Right atrium auricular region (tissue), 2 donors: ENCODE measurements at regions not wholly inside any gene's neighbourhood (a gene's known extent, or its start where the extent isn't known, plus 50 kb on each side); places are given as distances from the start of the nearest gene placed in this dataset.

Experiments used
- DNase-seq: peaks from one replicate; pipeline ENCODE4 v3.0.0-alpha.2; 2019; ENCODE audit warnings: low spot score
- H3K27ac ChIP-seq, 2 donors: fragments of 200-600 bp; sonication (generic); 1 replicate in 1 of 2; 2 replicates in 1 of 2; pipeline ENCODE4 v1.5.1; 2016 to 2019
- H3K27me3 ChIP-seq, 2 donors: fragments of 200-600 bp; sonication (generic); one replicate each; pipeline versions ENCODE4 v1.5.1 to v1.6.0; 2017 to 2019
- H3K36me3 ChIP-seq: fragments of 200-600 bp; sonication (generic); one replicate; pipeline ENCODE4 v1.5.1; 2016
- H3K4me1 ChIP-seq, 2 donors: fragments of 200-600 bp; sonication (generic); one replicate each; pipeline versions ENCODE4 v1.5.1 to v1.6.0; 2017 to 2019
- H3K4me3 ChIP-seq, 2 donors: fragments of 200-600 bp; sonication (generic); 1 replicate in 1 of 2; 2 replicates in 1 of 2; pipeline ENCODE4 v1.5.1; 2017 to 2019; ENCODE audit warnings: mild to moderate bottlenecking in 1 of 2, moderate library complexity in 1 of 2
- H3K9me3 ChIP-seq, 2 donors: fragments of 200-600 bp; sonication (generic); one replicate each; pipeline ENCODE4 v1.5.1; 2019
- CTCF ChIP-seq, 2 donors: fragments of 200-600 bp; sonication (generic); IDR thresholded peaks; one replicate each; pipeline ENCODE4 v1.5.1; 2019; ENCODE audit warnings: antibody characterized with exemption in 2 of 2

DNA sequence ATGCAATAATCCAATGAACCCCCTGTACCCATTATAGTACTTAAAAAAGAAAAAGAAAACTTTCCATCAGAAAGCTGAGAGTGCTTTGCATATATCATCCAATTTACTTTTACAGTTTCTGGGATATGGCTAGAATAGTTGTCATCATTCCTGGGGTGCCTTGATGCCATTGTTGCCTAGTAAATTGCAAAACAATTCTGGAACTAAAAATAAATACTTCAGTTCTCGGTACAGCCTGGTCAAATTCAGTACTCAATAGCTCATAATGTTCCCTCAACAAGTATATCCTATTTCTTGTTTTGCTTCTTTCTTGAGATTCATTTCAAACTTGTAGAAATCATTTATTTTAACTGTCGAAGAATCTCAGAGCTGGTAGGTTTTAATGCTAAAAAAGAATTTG lies 334.7 kb upstream of the MDFIC2 start:
- H3K27me3 ChIP-seq = no peaks in the 10 kb centered on the region
- no peaks in the 10 kb centered on the region for H3K9me3 ChIP-seq
- H3K4me3 ChIP-seq = no peak overlapping the region
- no peak for TF ChIP-seq CTCF (IDR thresholded peaks at IDR 0.05)
- H3K36me3 ChIP-seq = no peaks in the 10 kb centered on the region
- H3K4me1 ChIP-seq = no peaks in the 10 kb centered on the region
- no peak for DNase-seq
- H3K27ac ChIP-seq = peak overlapping the region in 1 of 2 donors; percentile 18

DNA sequence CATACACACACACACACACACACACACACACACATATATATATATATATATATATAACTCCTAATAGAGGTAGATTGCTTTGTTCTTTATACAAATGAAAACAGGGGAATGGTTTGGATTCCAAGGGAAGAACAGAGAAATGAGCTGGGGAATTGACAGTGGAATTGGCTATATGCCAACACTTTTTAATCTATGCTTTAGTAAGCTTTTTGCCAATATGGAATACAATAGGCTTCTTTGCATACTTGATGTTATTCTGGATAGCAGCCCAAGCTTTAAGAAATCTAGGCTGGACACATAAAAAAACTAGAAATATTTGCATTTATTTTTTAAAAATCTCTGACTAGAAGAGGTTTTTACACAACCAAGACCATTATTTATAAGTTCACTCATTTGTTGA lies 334.2 kb upstream of the MDFIC2 start:
- Histone ChIP-seq H3K36me3 (no peaks in the 10 kb centered on the region), H3K9me3 (no peaks in the 10 kb centered on the region), H3K27me3 (no peaks in the 10 kb centered on the region), H3K4me3 (no peak overlapping the region), H3K4me1 (no peaks in the 10 kb centered on the region), H3K27ac (no peak overlapping the region)
- no peak for TF ChIP-seq CTCF (IDR thresholded peaks at IDR 0.05)
- DNase-seq = no peak

DNA sequence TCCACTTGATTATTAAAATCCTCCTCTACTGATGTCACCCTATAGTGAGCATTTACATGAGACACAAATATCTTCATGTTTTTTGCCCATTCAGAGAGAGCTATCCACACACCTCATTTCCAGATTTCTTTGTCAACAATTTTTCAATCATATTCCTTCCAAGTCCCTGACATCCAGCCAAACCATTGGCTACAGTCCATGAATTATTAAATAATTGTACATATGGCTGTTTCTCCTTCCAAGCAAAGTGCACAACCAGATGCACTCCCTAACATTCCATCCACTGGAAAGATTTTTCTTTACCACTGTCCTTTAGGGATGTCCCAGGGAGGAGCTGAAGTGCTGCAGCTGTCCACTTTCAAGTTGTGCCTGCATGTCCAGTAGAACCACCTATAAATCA lies 328.0 kb upstream of the MDFIC2 start:
- Histone ChIP-seq H3K4me1 (no peaks in the 10 kb centered on the region), H3K27me3 (no peaks in the 10 kb centered on the region), H3K4me3 (no peak overlapping the region), H3K36me3 (no peaks in the 10 kb centered on the region), H3K9me3 (peaks cover 0 to 4% of the 10 kb centered on the region in 2 donors), H3K27ac (no peak overlapping the region)
- TF ChIP-seq CTCF (IDR thresholded peaks at IDR 0.05) = no peak
- DNase-seq = no peak

GRCh38 chr3:70635301-70635700 lies 322.9 kb upstream of the MDFIC2 start:
- no peak for DNase-seq
- no peak overlapping the region for H3K4me3 ChIP-seq
- no peak overlapping the region for H3K27ac ChIP-seq
- peaks cover 0 to 4% of the 10 kb centered on the region in 2 donors for H3K9me3 ChIP-seq
- H3K36me3 ChIP-seq = no peaks in the 10 kb centered on the region
- TF ChIP-seq CTCF (IDR thresholded peaks at IDR 0.05) = no peak
- no peaks in the 10 kb centered on the region for H3K4me1 ChIP-seq
- no peaks in the 10 kb centered on the region for H3K27me3 ChIP-seq

GRCh38 chr3:70631716-70632307 lies 319.4 kb upstream of the MDFIC2 start:
- TF ChIP-seq CTCF (IDR thresholded peaks at IDR 0.05) = no peak
- no peak overlapping the region for H3K27ac ChIP-seq
- H3K4me1 ChIP-seq = no peaks in the 10 kb centered on the region
- no peaks in the 10 kb centered on the region for H3K27me3 ChIP-seq
- H3K36me3 ChIP-seq = no peaks in the 10 kb centered on the region
- no peaks in the 10 kb centered on the region for H3K9me3 ChIP-seq
- H3K4me3 ChIP-seq = no peak overlapping the region
- DNase-seq = no peak

DNA sequence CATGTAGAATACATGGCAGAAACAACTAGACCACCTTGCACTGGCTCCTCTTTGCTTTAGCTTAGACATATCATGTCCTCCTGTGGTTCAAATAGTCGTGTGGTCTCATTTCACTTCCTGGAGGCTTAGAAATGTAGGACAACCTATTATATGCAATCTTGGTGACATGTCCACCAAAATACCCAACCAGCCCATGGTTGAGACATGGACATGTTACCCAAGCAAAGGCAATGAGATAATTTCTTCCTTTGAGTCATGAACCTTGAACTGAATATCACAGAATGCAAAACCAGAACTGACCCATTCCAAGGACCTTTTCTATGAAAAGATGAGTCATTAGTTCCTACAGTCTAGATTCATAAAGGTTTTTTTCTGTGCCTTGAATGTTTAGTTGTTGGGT lies 309.0 kb upstream of the MDFIC2 start:
- TF ChIP-seq CTCF (IDR thresholded peaks at IDR 0.05) = no peak
- DNase-seq = no peak
- H3K36me3 ChIP-seq = no peaks in the 10 kb centered on the region
- H3K4me1 ChIP-seq = no peaks in the 10 kb centered on the region
- H3K27me3 ChIP-seq = no peaks in the 10 kb centered on the region
- H3K9me3 ChIP-seq = no peaks in the 10 kb centered on the region
- H3K4me3 ChIP-seq = no peak overlapping the region
- no peak overlapping the region for H3K27ac ChIP-seq
